A549 (cell line): ENCODE measurements at regions not wholly inside any gene's neighbourhood (a gene's known extent, or its start where the extent isn't known, plus 50 kb on each side); places are given as distances from the start of the nearest gene placed in this dataset.

ENCODE experiments used
- CEBPB ChIP-seq, 2 experiments: fragments of >200 bp in 1 of 2; sonication (Bioruptor Twin) in 1 of 2; formaldehyde crosslinking in 1 of 2; IDR thresholded peaks; 2 replicates each; pipeline ENCODE4 v1.6.1; 2012 to 2016
- CHD4 ChIP-seq: fragments of 200-600 bp; sonication (generic); IDR thresholded peaks from 2 replicates; pipeline ENCODE4 v1.6.1; 2016; ENCODE audit warnings: antibody characterized with exemption, mild to moderate bottlenecking, borderline replicate concordance
- CTCF ChIP-seq: fragments of >200 bp; sonication (Bioruptor Twin); formaldehyde crosslinking; IDR thresholded peaks from 3 replicates; pipeline ENCODE4 v1.5.1; 2016
- EP300 ChIP-seq, 2 experiments: fragments of >200 bp; sonication (Bioruptor Twin); formaldehyde crosslinking; IDR thresholded peaks; 2 replicates in 1 of 2; 3 replicates in 1 of 2; pipeline ENCODE4 v1.6.1; 2016 to 2017
- HES2 ChIP-seq: fragments of >200 bp; sonication (Bioruptor Twin); formaldehyde crosslinking; IDR thresholded peaks from 2 replicates; pipeline ENCODE4 v1.6.1; 2016
- JUN ChIP-seq, 2 experiments: fragments of >200 bp; sonication (Bioruptor Twin); formaldehyde crosslinking; IDR thresholded peaks; 2 replicates in 1 of 2; 3 replicates in 1 of 2; pipeline ENCODE4 v1.6.1; 2016 to 2017
- MAFK ChIP-seq: fragments of 450-650 bp; IDR thresholded peaks from 2 replicates; pipeline ENCODE4 v1.6.1; 2014; ENCODE audit not compliant: partially characterized antibody
- MYC ChIP-seq: IDR thresholded peaks from 2 replicates; pipeline ENCODE4 v1.6.1; 2012; ENCODE audit warnings: mild to moderate bottlenecking, inconsistent platforms, low read length, improper control_type of control experiment, borderline replicate concordance
- POLR2A ChIP-seq: IDR thresholded peaks from 2 replicates; pipeline ENCODE4 v1.6.1; 2012; ENCODE audit warnings: mild to moderate bottlenecking, low read length
- RAD21 ChIP-seq, 2 experiments: fragments of >200 bp in 1 of 2; sonication (Bioruptor Twin) in 1 of 2; formaldehyde crosslinking in 1 of 2; IDR thresholded peaks in 1 of 2; conservative IDR thresholded peaks in 1 of 2; 2 replicates in 1 of 2; 3 replicates in 1 of 2; pipeline ENCODE4 v1.6.1; 2012 to 2018; ENCODE audit warnings: inconsistent platforms in 1 of 2
- ZSCAN20 ChIP-seq: fragments of 250-450 bp; sonication (Bioruptor Pico); IDR thresholded peaks from 2 replicates; pipeline ENCODE4 v1.8.0; 2022; ENCODE audit warnings: mild to moderate bottlenecking, moderate library complexity

GRCh38 chr10:33493497-33493896 lies 159.0 kb upstream of the NRP1 start:
- TF ChIP-seq CTCF: no peak
- no peak for TF ChIP-seq CEBPB (IDR thresholded peaks at IDR 0.05)
- TF ChIP-seq JUN (IDR thresholded peaks at IDR 0.05): no peak
- no peak for TF ChIP-seq RAD21 (conservative IDR thresholded peaks at IDR 0.05 in 1 of 2, IDR thresholded peaks at IDR 0.05 in 1 of 2)
- TF ChIP-seq EP300 (IDR thresholded peaks at IDR 0.05): no peak
- TF ChIP-seq HES2: no peak
- no peak for TF ChIP-seq ZSCAN20
- no peak for TF ChIP-seq POLR2A
- TF ChIP-seq CHD4: no peak
- no peak for TF ChIP-seq MYC
- no peak for TF ChIP-seq MAFK
